HepG2 (cell line): ENCODE measurements at regions not wholly inside any gene's neighbourhood (a gene's known extent, or its start where the extent isn't known, plus 50 kb on each side); places are given as distances from the start of the nearest gene placed in this dataset.

Experiments
- ATAC-seq: fragments of 200-7000 bp; cut with Tn5 transposase; 3 replicates; pipeline ENCODE4 v1.9.1; 2020; ENCODE audit warnings: mild to moderate bottlenecking, moderate library complexity
- BruUV-seq: library from RNA; stranded (reverse); fragments of 400-500 nt; replicated peaks from 2 replicates; lab custom pipeline; 2021; lab: Mats Ljungman, UMichigan
- CTCF ChIA-PET: fragments of 300-600 bp; formaldehyde crosslinking; extraction: SDS; loops from one replicate; lab custom pipeline; 2021; ENCODE audit warnings: low total read pairs, inconsistent platforms, low intra/inter-chr PET ratio; lab: Yijun Ruan, JAX
- POLR2A ChIA-PET: fragments of 350-600 bp; sonication (Branson Sonifier 250); formaldehyde crosslinking; loops from one replicate; lab custom pipeline; 2020; ENCODE audit warnings: antibody characterized with exemption, inconsistent platforms; lab: Yijun Ruan, JAX
- DNase-seq: peaks from one replicate; pipeline ENCODE4 v3.0.0-alpha.2; 2015; ENCODE audit warnings: low spot score
- FAIRE-seq: peaks from 3 replicates; lab custom pipeline; 2011; peaks lifted over from hg19 to GRCh38; lab: Jason Lieb, UNC
- H2AFZ ChIP-seq: one replicate; pipeline ENCODE4 v1.6.1; 2011; ENCODE audit warnings: low read length, inconsistent platforms
- H3K27ac ChIP-seq: fragments of 300-600 bp; 3 replicates; pipeline ENCODE4 v1.8.0; 2011; ENCODE audit warnings: mixed run types, mild to moderate bottlenecking, mixed read lengths, low read length, inconsistent platforms; ENCODE audit not compliant: insufficient read depth; ENCODE audit errors: extremely low read length
- H3K27me3 ChIP-seq, 2 experiments: fragments of 200-600 bp in 1 of 2; 2 replicates in 1 of 2; 3 replicates in 1 of 2; pipeline versions ENCODE4 v1.6.0 to v1.8.0; 2011; ENCODE audit warnings: low read length in 2 of 2, mild to moderate bottlenecking in 2 of 2, moderate library complexity in 2 of 2, inconsistent platforms in 1 of 2; ENCODE audit not compliant: insufficient read depth in 2 of 2, control insufficient read depth in 1 of 2
- H3K36me3 ChIP-seq, 2 experiments: fragments of 200-600 bp in 1 of 2; replicated peaks in 1 of 2; 2 replicates in 1 of 2; 3 replicates in 1 of 2; pipeline versions ENCODE4 v1.5.1 to v1.8.0; 2011; ENCODE audit warnings: low read length in 2 of 2, inconsistent platforms in 1 of 2; ENCODE audit not compliant: insufficient read depth in 2 of 2, control insufficient read depth in 1 of 2
- H3K4me1 ChIP-seq: 2 replicates; pipeline ENCODE4 v1.5.1; 2012; ENCODE audit warnings: low read length, inconsistent platforms; ENCODE audit not compliant: insufficient read depth
- H3K4me2 ChIP-seq: 2 replicates; pipeline ENCODE4 v1.6.0; 2011; ENCODE audit warnings: low read depth, low read length, inconsistent platforms
- H3K4me3 ChIP-seq, 3 experiments: fragments of 200-600 bp in 1 of 3; sonication (generic), shearing (Covaris generic) in 1 of 3; replicated peaks in 1 of 3; 2 replicates each; pipeline ENCODE4 v1.5.1; 2011 to 2016; ENCODE audit warnings: low read length in 3 of 3, inconsistent platforms in 2 of 3, low read depth in 2 of 3, mild to moderate bottlenecking in 2 of 3, control low read depth in 1 of 3, mixed read lengths in 1 of 3; ENCODE audit not compliant: insufficient read depth in 1 of 3
- H3K79me2 ChIP-seq: one replicate; pipeline ENCODE4 v1.6.1; 2011; ENCODE audit warnings: low read length, inconsistent platforms; ENCODE audit not compliant: insufficient read depth
- H3K9ac ChIP-seq: 2 replicates; pipeline ENCODE4 v1.6.0; 2011; ENCODE audit warnings: mild to moderate bottlenecking, low read depth, low read length, inconsistent platforms; ENCODE audit not compliant: insufficient read depth
- H3K9me3 ChIP-seq: 2 replicates; pipeline ENCODE4 v1.5.1; 2012; ENCODE audit warnings: mild to moderate bottlenecking, low read length
- H4K20me1 ChIP-seq: 2 replicates; pipeline ENCODE4 v1.6.0; 2011; ENCODE audit warnings: inconsistent platforms, mild to moderate bottlenecking, low read length, moderate library complexity; ENCODE audit not compliant: insufficient read depth
- PBX2 ChIP-seq: IDR thresholded peaks from 2 replicates; pipeline ENCODE4 v1.6.1; 2016; ENCODE audit warnings: control low read depth
- ZBTB38 ChIP-seq: sonication (generic); formaldehyde crosslinking; IDR thresholded peaks from 2 replicates; pipeline ENCODE4 v1.5.1; 2020; ENCODE audit warnings: mild to moderate bottlenecking, missing genetic modification reagents
- ZFP41 ChIP-seq: sonication (generic); formaldehyde crosslinking; IDR thresholded peaks from 2 replicates; pipeline ENCODE4 v1.4.0; 2020; ENCODE audit warnings: mild to moderate bottlenecking, missing genetic modification reagents, borderline replicate concordance
- ZMYM4 ChIP-seq: sonication (generic); formaldehyde crosslinking; IDR thresholded peaks from 2 replicates; pipeline ENCODE4 v1.8.1; 2023; ENCODE audit warnings: mild to moderate bottlenecking, missing genetic modification reagents
- ZNF256 ChIP-seq: sonication (generic); formaldehyde crosslinking; conservative IDR thresholded peaks from 2 replicates; pipeline ENCODE4 v1.4.0; 2020; ENCODE audit warnings: missing genetic modification reagents
- ZNF407 ChIP-seq: sonication (generic); formaldehyde crosslinking; IDR thresholded peaks from one replicate; pipeline ENCODE4 v1.5.1; 2020; ENCODE audit warnings: mild to moderate bottlenecking, missing genetic modification reagents; ENCODE audit errors: not compliant biosample characterization
- ZNF501 ChIP-seq: sonication (generic); formaldehyde crosslinking; IDR thresholded peaks from 2 replicates; pipeline ENCODE4 v1.5.1; 2020; ENCODE audit warnings: mild to moderate bottlenecking, moderate library complexity, missing genetic modification reagents
- ZNF761 ChIP-seq: sonication (generic); formaldehyde crosslinking; conservative IDR thresholded peaks from 2 replicates; pipeline ENCODE4 v1.4.0; 2020; ENCODE audit warnings: mild to moderate bottlenecking, missing genetic modification reagents
- WGBS: methylation state at CpG from one replicate; pipeline ENCODE4 v1.1.6; 2017; ENCODE audit warnings: low lambda C conversion rate; 5-methylcytosine and 5-hydroxymethylcytosine counted together
- in situ Hi-C: cut with HindIII; loops from 2 replicates; pipeline ENCODE4 v1.10.0; 2017; ENCODE audit warnings: low pct_unique_long_range_greater_than_20kb; ENCODE audit not compliant: extremely low pct_ligation_motif_present
- intact Hi-C: fragments of 100-400 bp; cut with micrococcal nuclease; formaldehyde crosslinking; loops from one replicate; pipeline ENCODE4 v1.10.0; 2022; ENCODE audit not compliant: unreplicated experiment

- Histone ChIP-seq H3K27ac (no peak overlapping the region), H3K36me3 (no peaks in the 10 kb centered on the region), H3K4me3 (no peak overlapping the region), H3K27me3 (no peaks in the 10 kb centered on the region), H3K79me2 (no peaks in the 10 kb centered on the region), H2AFZ (peak overlapping the region; percentile 11), H3K4me1 (peaks cover 87% of the 10 kb centered on the region), H3K9ac (no peak overlapping the region), H3K9me3 (no peaks in the 10 kb centered on the region), H4K20me1 (no peaks in the 10 kb centered on the region), H3K4me2 (no peak overlapping the region)
- no peak for DNase-seq
- FAIRE-seq: no peak
- ChIA-PET POLR2A (no interaction called here), CTCF (no interaction called here)
- in situ Hi-C loops (no loop called here), intact Hi-C loops (no loop called here)
- TF ChIP-seq ZNF407 (peak; percentile 51), ZNF501 (CRISPR knock-in tag) (peak; percentile 45; the same call in 1 of the 2 replicates), ZMYM4 (CRISPR knock-in tag) (0 out of 2 replicates have a peak, but pooled peaks have one; percentile 27), ZFP41 (peak; percentile 47; the same call in 1 of the 2 replicates), ZNF256 (no peak), ZBTB38 (CRISPR knock-in tag) (peak; percentile 68), ZNF761 (CRISPR knock-in tag) (0 out of 2 replicates have a peak, but pooled peaks have one; percentile 5), PBX2 (CRISPR knock-in tag) (no peak)
- BruUV-seq: no TSS peak
- 95% methylated on average over 6 of the region's 6 CpGs for WGBS
- no peak for ATAC-seq
Observed at GRCh38 chr6:137736048-137736818, 130.8 kb upstream of the TNFAIP3 start.
